ENCODE measurements at regions not wholly inside any gene's neighbourhood (a gene's known extent, or its start where the extent isn't known, plus 50 kb on each side); places are given as distances from the start of the nearest gene placed in this dataset.

GRCh38 chr7:26461518-26461917 is 169.9 kb downstream of the SNX10 start:
- no peak for TF ChIP-seq USF1 (IDR thresholded peaks at IDR 0.05)
- no peak for TF ChIP-seq TCF12 (IDR thresholded peaks at IDR 0.05; ENCODE audit: low read depth)
- no peak for TF ChIP-seq CEBPB (IDR thresholded peaks at IDR 0.05)
- TF ChIP-seq CREB1 (IDR thresholded peaks at IDR 0.05; ENCODE audit: low read depth), result no peak
- TF ChIP-seq MAX (IDR thresholded peaks at IDR 0.05), result no peak
- TF ChIP-seq FOXM1 (IDR thresholded peaks at IDR 0.05; ENCODE audit: borderline replicate concordance, low read depth), result no peak
- no peak for TF ChIP-seq ZBTB7A (IDR thresholded peaks at IDR 0.05; ENCODE audit: low read depth)
- no peak for TF ChIP-seq YY1 (IDR thresholded peaks at IDR 0.05; ENCODE audit: low read depth)
- TF ChIP-seq NFIC (IDR thresholded peaks at IDR 0.05), result no peak
- TF ChIP-seq TAF1 (IDR thresholded peaks at IDR 0.05; ENCODE audit: low read depth), result no peak
- no peak for TF ChIP-seq RAD21 (IDR thresholded peaks at IDR 0.05; ENCODE audit: low read depth)
- no peak for TF ChIP-seq EP300 (IDR thresholded peaks at IDR 0.05; ENCODE audit: borderline replicate concordance)
- TF ChIP-seq EGR1 (IDR thresholded peaks at IDR 0.05), result no peak
- TF ChIP-seq TEAD4 (IDR thresholded peaks at IDR 0.05), result no peak
- TF ChIP-seq, protein P1, sequence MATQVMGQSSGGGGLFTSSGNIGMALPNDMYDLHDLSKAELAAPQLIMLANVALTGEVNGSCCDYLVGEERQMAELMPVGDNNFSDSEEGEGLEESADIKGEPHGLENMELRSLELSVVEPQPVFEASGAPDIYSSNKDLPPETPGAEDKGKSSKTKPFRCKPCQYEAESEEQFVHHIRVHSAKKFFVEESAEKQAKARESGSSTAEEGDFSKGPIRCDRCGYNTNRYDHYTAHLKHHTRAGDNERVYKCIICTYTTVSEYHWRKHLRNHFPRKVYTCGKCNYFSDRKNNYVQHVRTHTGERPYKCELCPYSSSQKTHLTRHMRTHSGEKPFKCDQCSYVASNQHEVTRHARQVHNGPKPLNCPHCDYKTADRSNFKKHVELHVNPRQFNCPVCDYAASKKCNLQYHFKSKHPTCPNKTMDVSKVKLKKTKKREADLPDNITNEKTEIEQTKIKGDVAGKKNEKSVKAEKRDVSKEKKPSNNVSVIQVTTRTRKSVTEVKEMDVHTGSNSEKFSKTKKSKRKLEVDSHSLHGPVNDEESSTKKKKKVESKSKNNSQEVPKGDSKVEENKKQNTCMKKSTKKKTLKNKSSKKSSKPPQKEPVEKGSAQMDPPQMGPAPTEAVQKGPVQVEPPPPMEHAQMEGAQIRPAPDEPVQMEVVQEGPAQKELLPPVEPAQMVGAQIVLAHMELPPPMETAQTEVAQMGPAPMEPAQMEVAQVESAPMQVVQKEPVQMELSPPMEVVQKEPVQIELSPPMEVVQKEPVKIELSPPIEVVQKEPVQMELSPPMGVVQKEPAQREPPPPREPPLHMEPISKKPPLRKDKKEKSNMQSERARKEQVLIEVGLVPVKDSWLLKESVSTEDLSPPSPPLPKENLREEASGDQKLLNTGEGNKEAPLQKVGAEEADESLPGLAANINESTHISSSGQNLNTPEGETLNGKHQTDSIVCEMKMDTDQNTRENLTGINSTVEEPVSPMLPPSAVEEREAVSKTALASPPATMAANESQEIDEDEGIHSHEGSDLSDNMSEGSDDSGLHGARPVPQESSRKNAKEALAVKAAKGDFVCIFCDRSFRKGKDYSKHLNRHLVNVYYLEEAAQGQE (IDR thresholded peaks at IDR 0.05; ENCODE audit: low read depth), result no peak

DNA sequence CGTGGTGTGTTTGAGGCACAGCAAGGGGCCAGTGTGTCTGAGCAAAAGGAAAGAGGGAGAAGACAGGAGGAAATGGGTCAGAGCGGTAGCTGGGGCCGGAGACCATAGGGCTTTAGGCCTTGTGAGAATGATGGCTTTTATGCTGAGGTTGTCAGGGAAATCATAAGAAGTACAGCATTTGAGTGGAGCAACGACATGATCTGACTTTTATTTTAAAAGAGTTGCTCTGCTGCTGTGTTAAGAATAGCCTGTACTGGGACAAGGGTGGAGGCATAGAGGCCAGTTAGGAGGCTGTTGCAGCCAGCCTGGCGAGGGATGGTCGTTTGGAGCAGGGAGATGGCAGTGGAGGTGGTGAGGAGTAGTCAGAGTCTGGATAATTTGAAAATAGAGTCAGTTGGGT is 174.3 kb downstream of the SNX10 start:
- TF ChIP-seq NFIC (IDR thresholded peaks at IDR 0.05) (no peak), TAF1 (IDR thresholded peaks at IDR 0.05; ENCODE audit: low read depth) (no peak), CREB1 (IDR thresholded peaks at IDR 0.05; ENCODE audit: low read depth) (no peak), RAD21 (IDR thresholded peaks at IDR 0.05; ENCODE audit: low read depth) (no peak), CEBPB (IDR thresholded peaks at IDR 0.05) (no peak), TCF12 (IDR thresholded peaks at IDR 0.05; ENCODE audit: low read depth) (no peak), YY1 (IDR thresholded peaks at IDR 0.05; ENCODE audit: low read depth) (no peak), ZBTB7A (IDR thresholded peaks at IDR 0.05; ENCODE audit: low read depth) (no peak), MAX (IDR thresholded peaks at IDR 0.05) (no peak), USF1 (IDR thresholded peaks at IDR 0.05) (no peak), EGR1 (IDR thresholded peaks at IDR 0.05) (no peak), TEAD4 (IDR thresholded peaks at IDR 0.05) (no peak), FOXM1 (IDR thresholded peaks at IDR 0.05; ENCODE audit: borderline replicate concordance, low read depth) (no peak), EP300 (IDR thresholded peaks at IDR 0.05; ENCODE audit: borderline replicate concordance) (no peak)
- TF ChIP-seq, protein P1 (IDR thresholded peaks at IDR 0.05; ENCODE audit: low read depth), result no peak

GRCh38 chr7:26467104-26467503 is 175.4 kb downstream of the SNX10 start:
- no peak for TF ChIP-seq FOXM1 (IDR thresholded peaks at IDR 0.05; ENCODE audit: borderline replicate concordance, low read depth)
- no peak for TF ChIP-seq TAF1 (IDR thresholded peaks at IDR 0.05; ENCODE audit: low read depth)
- no peak for TF ChIP-seq USF1 (IDR thresholded peaks at IDR 0.05)
- no peak for TF ChIP-seq ZBTB7A (IDR thresholded peaks at IDR 0.05; ENCODE audit: low read depth)
- TF ChIP-seq EP300 (IDR thresholded peaks at IDR 0.05; ENCODE audit: borderline replicate concordance), result no peak
- no peak for TF ChIP-seq NFIC (IDR thresholded peaks at IDR 0.05)
- no peak for TF ChIP-seq MAX (IDR thresholded peaks at IDR 0.05)
- no peak for TF ChIP-seq EGR1 (IDR thresholded peaks at IDR 0.05)
- no peak for TF ChIP-seq TCF12 (IDR thresholded peaks at IDR 0.05; ENCODE audit: low read depth)
- TF ChIP-seq YY1 (IDR thresholded peaks at IDR 0.05; ENCODE audit: low read depth), result no peak
- no peak for TF ChIP-seq TEAD4 (IDR thresholded peaks at IDR 0.05)
- TF ChIP-seq CREB1 (IDR thresholded peaks at IDR 0.05; ENCODE audit: low read depth), result no peak
- TF ChIP-seq, protein P1 (IDR thresholded peaks at IDR 0.05; ENCODE audit: low read depth), result no peak
- TF ChIP-seq RAD21 (IDR thresholded peaks at IDR 0.05; ENCODE audit: low read depth), result no peak
- TF ChIP-seq CEBPB (IDR thresholded peaks at IDR 0.05), result no peak

All from Ishikawa (cell line).